ENCODE measurements at regions not wholly inside any gene's neighbourhood (a gene's known extent, or its start where the extent isn't known, plus 50 kb on each side); places are given as distances from the start of the nearest gene placed in this dataset.

DNA sequence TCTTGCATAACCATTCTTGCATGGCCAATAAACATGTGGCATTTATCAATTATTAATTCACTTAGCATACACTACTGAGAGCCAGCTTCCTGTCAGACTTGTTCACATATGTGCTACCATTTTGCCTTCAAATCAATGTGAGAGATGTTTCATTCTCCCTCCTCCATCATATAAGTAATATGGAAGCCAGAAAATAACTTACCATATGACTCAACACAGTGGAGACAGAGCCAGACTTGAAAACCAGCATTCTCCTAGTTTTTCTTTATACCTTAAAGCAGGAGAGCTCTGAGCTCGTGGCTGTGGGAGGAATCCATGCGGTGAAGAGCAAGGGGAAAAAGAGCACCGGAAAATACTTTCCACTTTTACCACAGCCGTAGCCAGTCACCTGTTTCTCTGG is 215.0 kb upstream of the LRATD1 start:
- no peak overlapping the region for H2AFZ ChIP-seq (ENCODE audit: low read depth, low read length)
- no peak for TF ChIP-seq POLR2A (IDR thresholded peaks at IDR 0.05; ENCODE audit: low read depth, low read length)
- TF ChIP-seq FOS (IDR thresholded peaks at IDR 0.05; ENCODE audit: borderline replicate concordance, insufficient read depth, low read length) = no peak
- no peak for TF ChIP-seq MYC (IDR thresholded peaks at IDR 0.05; ENCODE audit: low read depth, low read length)
- TF ChIP-seq GATA2 (IDR thresholded peaks at IDR 0.05; ENCODE audit: insufficient read depth, insufficient read length, low read depth, low read length) = no peak
- TF ChIP-seq, protein P1, sequence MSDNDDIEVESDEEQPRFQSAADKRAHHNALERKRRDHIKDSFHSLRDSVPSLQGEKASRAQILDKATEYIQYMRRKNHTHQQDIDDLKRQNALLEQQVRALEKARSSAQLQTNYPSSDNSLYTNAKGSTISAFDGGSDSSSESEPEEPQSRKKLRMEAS (IDR thresholded peaks at IDR 0.05; ENCODE audit: insufficient read depth, insufficient read length) = no peak
- TF ChIP-seq POLR2AphosphoS5 (IDR thresholded peaks at IDR 0.05; ENCODE audit: insufficient read depth, low read depth, low read length) = no peak
- TF ChIP-seq EZH2 (IDR thresholded peaks at IDR 0.05; ENCODE audit: borderline replicate concordance, low read depth, low read length, severe bottlenecking) = no peak
- TF ChIP-seq JUN (IDR thresholded peaks at IDR 0.05; ENCODE audit: borderline replicate concordance, insufficient read depth, insufficient read length, low read depth) = no peak
- TF ChIP-seq, protein P2, sequence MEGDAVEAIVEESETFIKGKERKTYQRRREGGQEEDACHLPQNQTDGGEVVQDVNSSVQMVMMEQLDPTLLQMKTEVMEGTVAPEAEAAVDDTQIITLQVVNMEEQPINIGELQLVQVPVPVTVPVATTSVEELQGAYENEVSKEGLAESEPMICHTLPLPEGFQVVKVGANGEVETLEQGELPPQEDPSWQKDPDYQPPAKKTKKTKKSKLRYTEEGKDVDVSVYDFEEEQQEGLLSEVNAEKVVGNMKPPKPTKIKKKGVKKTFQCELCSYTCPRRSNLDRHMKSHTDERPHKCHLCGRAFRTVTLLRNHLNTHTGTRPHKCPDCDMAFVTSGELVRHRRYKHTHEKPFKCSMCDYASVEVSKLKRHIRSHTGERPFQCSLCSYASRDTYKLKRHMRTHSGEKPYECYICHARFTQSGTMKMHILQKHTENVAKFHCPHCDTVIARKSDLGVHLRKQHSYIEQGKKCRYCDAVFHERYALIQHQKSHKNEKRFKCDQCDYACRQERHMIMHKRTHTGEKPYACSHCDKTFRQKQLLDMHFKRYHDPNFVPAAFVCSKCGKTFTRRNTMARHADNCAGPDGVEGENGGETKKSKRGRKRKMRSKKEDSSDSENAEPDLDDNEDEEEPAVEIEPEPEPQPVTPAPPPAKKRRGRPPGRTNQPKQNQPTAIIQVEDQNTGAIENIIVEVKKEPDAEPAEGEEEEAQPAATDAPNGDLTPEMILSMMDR (IDR thresholded peaks at IDR 0.05; ENCODE audit: extremely low read depth in 1 of 2, insufficient read depth in 1 of 2, low read depth in 1 of 2, low read length in 2 of 2) = no peak
- no peak overlapping the region for H3K4me3 ChIP-seq (replicated peaks in 1 of 3; ENCODE audit: insufficient read depth in 1 of 3, low read depth in 1 of 3, low read length in 3 of 3)
- no peak overlapping the region for H3K27ac ChIP-seq (ENCODE audit: insufficient read depth, low read depth, low read length)
- no peak for DNase-seq (ENCODE audit: low read depth, low spot score)
- no peaks in the 10 kb centered on the region for H3K9me1 ChIP-seq (replicated peaks; ENCODE audit: control insufficient read depth, extremely low read depth, insufficient read depth, low read length)
- H3K27me3 ChIP-seq (ENCODE audit: control insufficient read depth in 2 of 2, insufficient read depth in 2 of 2, low read length in 2 of 2) = no peaks in the 10 kb centered on the region
- ChIA-PET POLR2A (no interaction called here), CTCF (no interaction called here)
- H3K9ac ChIP-seq (replicated peaks; ENCODE audit: extremely low read depth, insufficient read depth, low read length) = no peak overlapping the region
- no TSS peak for BruUV-seq (replicated peaks)
- no peak overlapping the region for H3K4me2 ChIP-seq (ENCODE audit: insufficient read depth, low read length)
- FAIRE-seq = no peak
- dilution Hi-C loops (cut with MboI; ENCODE audit: extremely low pct_ligation_motif_present, low sequenced_read_pairs) (no loop called here), intact Hi-C loops (cut with micrococcal nuclease) (no loop called here)
- H4K20me1 ChIP-seq (replicated peaks; ENCODE audit: control insufficient read depth, extremely low read depth, insufficient read depth, low read length) = no peaks in the 10 kb centered on the region
- no peaks in the 10 kb centered on the region for H3K4me1 ChIP-seq (ENCODE audit: control insufficient read depth, extremely low read depth, insufficient read depth, low read length)
- no peaks in the 10 kb centered on the region for H3K79me2 ChIP-seq (ENCODE audit: control insufficient read depth, insufficient read depth, low read length)
- H3K36me3 ChIP-seq (ENCODE audit: control insufficient read depth in 2 of 2, extremely low read depth in 1 of 2, insufficient read depth in 2 of 2, low read length in 2 of 2) = no peaks in the 10 kb centered on the region
- peaks cover 2% of the 10 kb centered on the region for H3K9me3 ChIP-seq (replicated peaks; ENCODE audit: control insufficient read depth, insufficient read depth, low read length)

Data from endothelial cell of umbilical vein (primary cell).